T-helper 17 cell (primary cell): ENCODE measurements at regions not wholly inside any gene's neighbourhood (a gene's known extent, or its start where the extent isn't known, plus 50 kb on each side); places are given as distances from the start of the nearest gene placed in this dataset.

Experiments
- ATAC-seq: fragments of 150-1000 bp; cut with Tn5 transposase; 2 replicates; pipeline ENCODE4 v1.10.0; 2021; ENCODE audit warnings: mild to moderate bottlenecking, moderate library complexity
- DNase-seq, 3 donors: peaks; one replicate each; pipeline versions ENCODE4 v3.0.0 to v3.0.0-alpha.2; 2020 to 2021
- H3K9me3 ChIP-seq: one replicate; pipeline ENCODE4 v1.7.0; 2013; ENCODE audit warnings: low read length, mild to moderate bottlenecking; ENCODE audit not compliant: control insufficient read depth, poor library complexity, severe bottlenecking
- H3K27ac Mint-ChIP-seq: one replicate; pipeline ENCODE4 v1.8.0; 2022; ENCODE audit warnings: mild to moderate bottlenecking, moderate library complexity, mixed read lengths
- H3K27me3 Mint-ChIP-seq: one replicate; pipeline ENCODE4 v1.8.0; 2022; ENCODE audit warnings: mixed read lengths
- H3K36me3 Mint-ChIP-seq: one replicate; pipeline ENCODE4 v1.8.0; 2022; ENCODE audit warnings: low read depth, mixed read lengths
- H3K4me1 Mint-ChIP-seq: one replicate; pipeline ENCODE4 v1.8.0; 2022; ENCODE audit warnings: mild to moderate bottlenecking, mixed read lengths
- H3K4me3 Mint-ChIP-seq: one replicate; pipeline ENCODE4 v1.8.0; 2022; ENCODE audit warnings: mild to moderate bottlenecking, moderate library complexity, mixed read lengths

GRCh38 chr15:61755467-61755866 is 304.8 kb downstream of the VPS13C start:
- H3K4me1 Mint-ChIP-seq = no peaks in the 10 kb centered on the region
- ATAC-seq = no peak
- no peak for DNase-seq
- peaks cover 56% of the 10 kb centered on the region for H3K27me3 Mint-ChIP-seq
- no peaks in the 10 kb centered on the region for H3K9me3 ChIP-seq
- H3K4me3 Mint-ChIP-seq = no peak overlapping the region
- no peak overlapping the region for H3K27ac Mint-ChIP-seq
- H3K36me3 Mint-ChIP-seq = no peaks in the 10 kb centered on the region

GRCh38 chr15:61753018-61753710 is 307.1 kb downstream of the VPS13C start:
- H3K4me3 Mint-ChIP-seq = no peak overlapping the region
- no peak for DNase-seq
- H3K9me3 ChIP-seq = no peaks in the 10 kb centered on the region
- H3K27ac Mint-ChIP-seq = no peak overlapping the region
- H3K4me1 Mint-ChIP-seq = no peaks in the 10 kb centered on the region
- no peak for ATAC-seq
- H3K36me3 Mint-ChIP-seq = no peaks in the 10 kb centered on the region
- peaks cover 34% of the 10 kb centered on the region for H3K27me3 Mint-ChIP-seq

DNA sequence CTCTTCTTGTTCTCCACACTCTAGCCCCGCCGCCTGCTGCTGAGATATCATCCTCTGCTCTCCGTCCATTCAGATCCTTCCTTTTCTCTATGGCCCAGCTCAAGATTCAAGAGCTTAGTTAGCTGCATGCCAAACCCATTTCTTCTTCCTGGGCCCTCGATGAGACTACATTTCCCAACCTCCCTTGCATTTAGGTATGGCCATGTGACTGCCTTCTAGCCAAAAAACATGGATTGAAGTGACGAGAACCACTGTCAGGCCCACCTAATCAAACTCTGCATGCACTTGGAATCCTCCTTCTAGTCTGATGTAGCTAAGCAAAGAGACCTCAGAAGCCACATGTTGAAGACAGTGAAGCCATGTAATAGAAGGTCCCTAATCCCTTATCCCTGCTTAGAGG is 308.2 kb downstream of the VPS13C start:
- H3K9me3 ChIP-seq = no peaks in the 10 kb centered on the region
- Mint-ChIP-seq H3K4me3 (no peak overlapping the region), H3K27me3 (peaks cover 30% of the 10 kb centered on the region), H3K36me3 (no peaks in the 10 kb centered on the region), H3K4me1 (no peaks in the 10 kb centered on the region), H3K27ac (no peak overlapping the region)
- ATAC-seq = no peak
- DNase-seq = no peak

- H3K4me3 Mint-ChIP-seq = no peak overlapping the region
- no peak overlapping the region for H3K27ac Mint-ChIP-seq
- no peaks in the 10 kb centered on the region for H3K4me1 Mint-ChIP-seq
- H3K9me3 ChIP-seq = no peaks in the 10 kb centered on the region
- H3K27me3 Mint-ChIP-seq = peaks cover 28% of the 10 kb centered on the region
- DNase-seq = no peak
- no peaks in the 10 kb centered on the region for H3K36me3 Mint-ChIP-seq
- ATAC-seq = no peak
These were observed 309.8 kb downstream of the VPS13C start for GRCh38 chr15:61750271-61751084.

- ATAC-seq (no peak), DNase-seq (no peak)
- Mint-ChIP-seq H3K4me1 (no peaks in the 10 kb centered on the region), H3K27me3 (peaks cover 24% of the 10 kb centered on the region), H3K27ac (no peak overlapping the region), H3K36me3 (no peaks in the 10 kb centered on the region), H3K4me3 (no peak overlapping the region)
- H3K9me3 ChIP-seq = no peaks in the 10 kb centered on the region
These were observed 311.1 kb downstream of the VPS13C start for GRCh38 chr15:61749169-61749568.

DNA sequence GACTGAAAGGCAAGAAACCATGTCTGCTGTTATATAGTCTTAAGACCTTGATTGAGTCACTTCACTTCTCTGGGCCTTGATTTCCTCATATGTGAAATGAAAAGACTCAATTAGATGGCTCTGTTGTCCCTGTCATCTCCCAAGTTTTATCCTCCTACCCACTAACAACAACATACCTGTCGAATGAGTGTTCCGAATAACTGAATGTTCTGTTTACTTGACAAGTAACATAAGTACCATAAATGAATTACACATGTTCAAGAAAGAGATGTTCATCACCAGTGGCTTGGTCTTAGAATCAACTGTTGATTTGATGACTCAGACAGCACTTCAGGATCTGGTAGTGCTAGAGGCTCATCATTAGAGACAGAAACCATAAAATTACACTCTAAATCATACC is 311.7 kb downstream of the VPS13C start:
- H3K4me3 Mint-ChIP-seq = no peak overlapping the region
- no peaks in the 10 kb centered on the region for H3K9me3 ChIP-seq
- DNase-seq = no peak
- H3K36me3 Mint-ChIP-seq = no peaks in the 10 kb centered on the region
- H3K27me3 Mint-ChIP-seq = peaks cover 21% of the 10 kb centered on the region
- peaks cover under 1% of the 10 kb centered on the region for H3K4me1 Mint-ChIP-seq
- H3K27ac Mint-ChIP-seq = no peak overlapping the region
- ATAC-seq = no peak

DNA sequence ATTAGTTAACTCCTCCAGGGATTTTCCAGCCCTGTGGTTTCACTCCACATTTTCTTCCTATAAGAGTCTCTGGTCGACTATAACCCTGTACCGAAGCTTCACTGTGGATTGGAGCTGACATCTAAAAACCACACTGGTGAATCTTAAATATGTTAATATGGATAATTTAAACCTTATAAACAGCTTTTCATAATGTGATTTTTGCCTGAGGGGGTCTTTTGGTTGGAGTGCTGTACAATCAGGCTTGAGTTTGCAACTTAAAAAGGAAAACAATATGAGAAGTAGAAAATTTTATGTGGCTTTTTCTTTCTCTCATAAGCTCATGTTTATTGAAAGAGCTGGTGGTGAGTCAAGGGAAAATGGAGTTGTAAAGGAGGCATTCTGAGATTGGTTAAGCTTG is 313.7 kb downstream of the VPS13C start:
- Mint-ChIP-seq H3K4me1 (peaks cover 2% of the 10 kb centered on the region), H3K36me3 (no peaks in the 10 kb centered on the region), H3K27ac (no peak overlapping the region), H3K27me3 (peaks cover 26% of the 10 kb centered on the region), H3K4me3 (no peak overlapping the region)
- no peaks in the 10 kb centered on the region for H3K9me3 ChIP-seq
- DNase-seq (no peak), ATAC-seq (no peak)

DNA sequence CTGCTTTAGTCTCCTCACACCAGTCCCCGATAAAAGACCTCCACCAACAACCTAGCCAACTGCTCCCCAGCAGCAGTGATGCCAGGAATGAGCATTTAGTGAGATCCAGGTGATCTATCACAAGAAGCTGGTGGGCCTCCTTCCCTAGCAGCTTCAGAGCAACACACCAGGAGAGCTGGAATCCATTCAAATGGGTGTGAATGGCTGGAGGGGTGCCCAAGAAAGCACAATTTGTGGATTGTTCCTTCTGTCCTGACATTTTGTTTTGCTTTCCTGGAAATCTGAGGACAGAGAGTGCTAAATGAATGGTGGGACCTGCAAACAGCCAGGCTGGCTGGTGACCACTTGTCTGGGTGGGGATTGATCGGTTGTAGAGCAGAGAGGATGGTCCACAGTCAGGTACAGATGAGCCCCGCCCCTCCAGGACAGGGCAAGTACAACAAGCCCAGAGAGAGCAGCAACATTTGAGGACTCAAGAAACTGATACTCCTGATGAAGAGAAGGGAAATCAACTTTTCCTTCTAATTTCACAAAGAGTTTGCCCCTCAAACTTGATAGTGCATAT is 316.8 kb downstream of the VPS13C start:
- H3K4me1 Mint-ChIP-seq = peaks cover 2% of the 10 kb centered on the region
- H3K27ac Mint-ChIP-seq = no peak overlapping the region
- H3K9me3 ChIP-seq = no peaks in the 10 kb centered on the region
- DNase-seq (no peak), ATAC-seq (no peak)
- peaks cover 26% of the 10 kb centered on the region for H3K27me3 Mint-ChIP-seq
- H3K36me3 Mint-ChIP-seq = no peaks in the 10 kb centered on the region
- no peak overlapping the region for H3K4me3 Mint-ChIP-seq

DNA sequence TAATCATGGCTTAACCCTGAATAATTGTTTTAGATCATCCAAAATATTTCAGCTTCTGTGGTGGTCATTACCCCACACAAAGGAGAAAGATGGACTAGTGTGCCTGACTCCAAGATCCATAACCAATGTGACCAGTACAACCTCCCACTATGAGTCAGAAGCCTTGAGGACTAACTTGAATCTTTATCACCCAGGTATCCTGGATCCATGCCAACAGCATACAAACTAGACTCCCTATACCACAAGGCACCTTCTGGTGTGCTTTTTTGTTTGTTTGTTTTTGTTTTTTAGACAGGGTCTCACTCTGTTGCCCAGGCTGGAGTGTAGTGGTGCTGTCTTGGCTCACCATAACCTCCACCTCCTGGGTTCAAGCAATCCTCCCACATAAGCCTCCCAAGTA is 317.7 kb downstream of the VPS13C start:
- Mint-ChIP-seq H3K36me3 (no peaks in the 10 kb centered on the region), H3K27ac (no peak overlapping the region), H3K27me3 (peaks cover 26% of the 10 kb centered on the region), H3K4me1 (peaks cover 2% of the 10 kb centered on the region), H3K4me3 (no peak overlapping the region)
- H3K9me3 ChIP-seq = no peaks in the 10 kb centered on the region
- DNase-seq = no peak
- ATAC-seq = no peak

- H3K4me1 Mint-ChIP-seq = no peaks in the 10 kb centered on the region
- peaks cover 6% of the 10 kb centered on the region for H3K27me3 Mint-ChIP-seq
- no peak for DNase-seq
- no peaks in the 10 kb centered on the region for H3K36me3 Mint-ChIP-seq
- H3K4me3 Mint-ChIP-seq = no peak overlapping the region
- no peaks in the 10 kb centered on the region for H3K9me3 ChIP-seq
- no peak overlapping the region for H3K27ac Mint-ChIP-seq
- ATAC-seq = no peak
These were observed 323.5 kb downstream of the VPS13C start for GRCh38 chr15:61736790-61737189.

GRCh38 chr15:61731099-61731498 is 329.1 kb downstream of the VPS13C start:
- H3K36me3 Mint-ChIP-seq = no peaks in the 10 kb centered on the region
- no peak overlapping the region for H3K27ac Mint-ChIP-seq
- H3K4me3 Mint-ChIP-seq = no peak overlapping the region
- H3K27me3 Mint-ChIP-seq = peaks cover 40% of the 10 kb centered on the region
- DNase-seq (no peak), ATAC-seq (no peak)
- H3K9me3 ChIP-seq = no peaks in the 10 kb centered on the region
- peaks cover 2% of the 10 kb centered on the region for H3K4me1 Mint-ChIP-seq

- Mint-ChIP-seq H3K27me3 (peaks cover 46% of the 10 kb centered on the region), H3K36me3 (no peaks in the 10 kb centered on the region), H3K4me1 (peaks cover 2% of the 10 kb centered on the region), H3K27ac (no peak overlapping the region), H3K4me3 (no peak overlapping the region)
- ATAC-seq (no peak), DNase-seq (no peak)
- no peaks in the 10 kb centered on the region for H3K9me3 ChIP-seq
These were observed 330.6 kb downstream of the VPS13C start for GRCh38 chr15:61729646-61730045.

- no peaks in the 10 kb centered on the region for H3K36me3 Mint-ChIP-seq
- peaks cover 2% of the 10 kb centered on the region for H3K4me1 Mint-ChIP-seq
- peaks cover 52% of the 10 kb centered on the region for H3K27me3 Mint-ChIP-seq
These were observed 334.1 kb downstream of the VPS13C start for GRCh38 chr15:61726166-61726565.

More at GRCh38 chr15:61726166-61726565, 334.1 kb downstream of the VPS13C start:
- ATAC-seq (no peak), DNase-seq (no peak)
- H3K27ac Mint-ChIP-seq = no peak overlapping the region
- no peak overlapping the region for H3K4me3 Mint-ChIP-seq
- no peaks in the 10 kb centered on the region for H3K9me3 ChIP-seq
